ENCODE measurements at regions not wholly inside any gene's neighbourhood (a gene's known extent, or its start where the extent isn't known, plus 50 kb on each side); places are given as distances from the start of the nearest gene placed in this dataset.

DNA sequence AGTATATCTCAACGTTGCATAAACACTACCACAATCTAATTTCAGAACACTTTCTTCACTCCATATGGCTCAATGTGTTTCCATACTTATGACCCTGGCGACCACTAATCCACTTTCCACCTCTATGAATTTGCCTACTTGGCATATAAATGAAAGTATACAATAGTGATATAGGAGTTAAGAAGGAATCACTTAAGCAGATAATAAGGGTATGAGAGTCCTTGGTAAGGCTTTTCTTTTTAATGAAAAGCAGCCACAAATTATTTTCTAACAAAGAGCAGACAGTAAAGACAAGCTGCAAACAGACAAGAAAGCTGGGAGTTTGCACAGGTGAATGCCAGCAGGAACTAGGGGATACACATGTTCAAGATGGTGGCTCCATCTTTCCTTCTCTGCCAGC lies 615.1 kb upstream of the NUDT12 start:
- DNase-seq (ENCODE audit: extremely low read depth, low read depth), result no peak
- H3K4me3 ChIP-seq (replicated peaks; ENCODE audit: low read depth, low read length), result no peak overlapping the region
- TF ChIP-seq, protein P1, sequence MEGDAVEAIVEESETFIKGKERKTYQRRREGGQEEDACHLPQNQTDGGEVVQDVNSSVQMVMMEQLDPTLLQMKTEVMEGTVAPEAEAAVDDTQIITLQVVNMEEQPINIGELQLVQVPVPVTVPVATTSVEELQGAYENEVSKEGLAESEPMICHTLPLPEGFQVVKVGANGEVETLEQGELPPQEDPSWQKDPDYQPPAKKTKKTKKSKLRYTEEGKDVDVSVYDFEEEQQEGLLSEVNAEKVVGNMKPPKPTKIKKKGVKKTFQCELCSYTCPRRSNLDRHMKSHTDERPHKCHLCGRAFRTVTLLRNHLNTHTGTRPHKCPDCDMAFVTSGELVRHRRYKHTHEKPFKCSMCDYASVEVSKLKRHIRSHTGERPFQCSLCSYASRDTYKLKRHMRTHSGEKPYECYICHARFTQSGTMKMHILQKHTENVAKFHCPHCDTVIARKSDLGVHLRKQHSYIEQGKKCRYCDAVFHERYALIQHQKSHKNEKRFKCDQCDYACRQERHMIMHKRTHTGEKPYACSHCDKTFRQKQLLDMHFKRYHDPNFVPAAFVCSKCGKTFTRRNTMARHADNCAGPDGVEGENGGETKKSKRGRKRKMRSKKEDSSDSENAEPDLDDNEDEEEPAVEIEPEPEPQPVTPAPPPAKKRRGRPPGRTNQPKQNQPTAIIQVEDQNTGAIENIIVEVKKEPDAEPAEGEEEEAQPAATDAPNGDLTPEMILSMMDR (IDR thresholded peaks at IDR 0.05; ENCODE audit: low read depth, low read length, missing control alignments), result no peak

DNA sequence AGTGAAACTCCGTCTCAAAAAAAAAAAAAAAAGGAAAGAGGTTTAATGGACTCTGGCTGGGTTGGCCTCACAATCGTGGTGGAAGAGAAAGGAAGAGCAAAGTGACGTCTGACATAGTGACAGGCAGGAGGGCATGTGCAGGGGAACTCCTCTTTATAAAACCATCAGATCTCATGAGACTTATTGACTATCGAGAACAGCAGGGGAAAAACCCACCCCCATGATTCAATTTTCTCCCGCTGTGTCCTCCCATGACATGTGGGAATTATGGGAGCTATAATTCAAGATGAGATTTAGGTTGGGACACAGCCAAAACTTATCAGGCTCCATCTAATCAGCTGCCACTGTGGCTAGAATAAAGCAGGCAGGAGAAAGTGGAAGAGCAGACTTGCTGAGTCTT lies 610.4 kb upstream of the NUDT12 start:
- TF ChIP-seq, protein P1 (IDR thresholded peaks at IDR 0.05; ENCODE audit: low read depth, low read length, missing control alignments), result no peak
- no peak for DNase-seq (ENCODE audit: extremely low read depth, low read depth)
- H3K4me3 ChIP-seq (replicated peaks; ENCODE audit: low read depth, low read length), result no peak overlapping the region

DNA sequence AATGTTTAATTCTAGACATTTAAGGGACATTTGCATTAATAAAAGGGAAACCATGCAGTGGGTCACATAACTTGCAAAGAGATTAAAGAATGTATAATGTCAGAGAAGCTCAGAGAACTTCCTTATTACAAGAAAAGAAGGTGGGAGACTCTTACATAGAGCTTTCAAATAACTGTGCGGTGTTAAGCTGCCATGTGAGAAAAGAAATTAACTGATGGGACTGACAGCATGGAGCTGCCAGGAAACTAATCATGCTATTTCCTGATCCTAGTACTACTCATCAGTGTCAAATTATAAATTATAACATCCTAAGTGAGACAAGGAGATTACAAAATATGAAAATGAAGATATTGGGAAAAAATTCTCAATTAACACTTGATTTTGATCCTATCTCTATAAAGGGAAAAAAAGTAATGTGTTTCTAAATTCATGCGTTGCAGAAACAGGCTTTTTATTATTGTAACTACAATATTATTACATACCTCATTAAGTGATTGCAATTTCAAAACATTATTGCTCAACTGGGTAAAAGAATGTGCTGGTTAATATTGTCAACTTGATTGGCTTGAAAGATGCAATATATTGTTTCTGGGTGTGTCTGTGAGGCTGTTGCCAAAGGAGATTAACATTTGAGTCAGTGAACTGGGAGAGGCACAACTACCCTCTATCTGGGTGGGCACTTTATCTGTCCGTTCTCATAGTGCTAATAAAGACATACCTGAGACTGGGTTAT lies 609.5 kb upstream of the NUDT12 start:
- TF ChIP-seq, protein P1 (IDR thresholded peaks at IDR 0.05; ENCODE audit: low read depth, low read length, missing control alignments), result no peak
- no peak overlapping the region for H3K4me3 ChIP-seq (replicated peaks; ENCODE audit: low read depth, low read length)
- DNase-seq (ENCODE audit: extremely low read depth, low read depth), result no peak

DNA sequence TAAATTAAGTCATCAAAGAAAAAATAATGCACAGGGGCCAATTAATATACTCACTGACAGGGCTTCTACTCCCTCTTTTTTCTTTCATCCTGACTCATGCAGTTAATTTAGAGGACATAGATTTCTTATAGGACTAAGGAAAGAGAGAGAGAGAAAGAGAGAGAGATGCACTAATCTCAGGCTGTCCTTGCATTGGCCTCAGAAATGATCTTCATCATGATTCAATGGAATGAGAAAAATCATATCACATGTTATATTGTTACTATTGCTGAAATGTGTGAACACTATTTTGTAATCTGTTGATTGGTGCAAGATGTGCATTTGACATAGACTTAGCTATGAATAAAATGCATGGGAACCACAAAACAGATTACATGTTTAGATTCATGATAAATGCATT lies 608.3 kb upstream of the NUDT12 start:
- no peak for DNase-seq (ENCODE audit: extremely low read depth, low read depth)
- H3K4me3 ChIP-seq (replicated peaks; ENCODE audit: low read depth, low read length), result no peak overlapping the region
- TF ChIP-seq, protein P1 (IDR thresholded peaks at IDR 0.05; ENCODE audit: low read depth, low read length, missing control alignments), result no peak

GRCh38 chr5:104146652-104147051 lies 584.1 kb upstream of the NUDT12 start:
- TF ChIP-seq, protein P1 (IDR thresholded peaks at IDR 0.05; ENCODE audit: low read depth, low read length, missing control alignments), result no peak
- DNase-seq (ENCODE audit: extremely low read depth, low read depth), result no peak
- H3K4me3 ChIP-seq (replicated peaks; ENCODE audit: low read depth, low read length), result no peak overlapping the region

GRCh38 chr5:104139840-104140239 lies 577.3 kb upstream of the NUDT12 start:
- no peak overlapping the region for H3K4me3 ChIP-seq (replicated peaks; ENCODE audit: low read depth, low read length)
- DNase-seq (ENCODE audit: extremely low read depth, low read depth), result no peak
- TF ChIP-seq, protein P1 (IDR thresholded peaks at IDR 0.05; ENCODE audit: low read depth, low read length, missing control alignments), result no peak

GRCh38 chr5:104130320-104130719 lies 567.7 kb upstream of the NUDT12 start:
- no peak for DNase-seq (ENCODE audit: extremely low read depth, low read depth)

More at GRCh38 chr5:104130320-104130719, 567.7 kb upstream of the NUDT12 start:
- TF ChIP-seq, protein P1 (IDR thresholded peaks at IDR 0.05; ENCODE audit: low read depth, low read length, missing control alignments), result no peak
- H3K4me3 ChIP-seq (replicated peaks; ENCODE audit: low read depth, low read length), result no peak overlapping the region

Data from HFF-Myc (cell line).